HCT116 (cell line): ENCODE measurements at regions not wholly inside any gene's neighbourhood (a gene's known extent, or its start where the extent isn't known, plus 50 kb on each side); places are given as distances from the start of the nearest gene placed in this dataset.

Experiments
- ATAC-seq: fragments of 200-7000 bp; cut with Tn5 transposase; 2 replicates; pipeline ENCODE4 v1.9.1; 2020; ENCODE audit warnings: mild to moderate bottlenecking, moderate library complexity
- BruUV-seq: library from RNA; stranded (reverse); fragments of 400-500 nt; replicated peaks from 2 replicates; lab custom pipeline; 2021; lab: Mats Ljungman, UMichigan
- CTCF ChIA-PET: fragments of 300-600 bp; sonication (Branson Sonifier 250); formaldehyde crosslinking; loops from one replicate; lab custom pipeline; 2021; ENCODE audit warnings: antibody characterized with exemption; lab: Charles Lee
- POLR2A ChIA-PET: fragments of 300-600, 350-600 bp; sonication (Branson Sonifier 250); formaldehyde crosslinking; loops from one replicate; lab custom pipeline; 2021; ENCODE audit warnings: antibody characterized with exemption; lab: Charles Lee
- RAD21 ChIA-PET, 2 experiments: fragments of 300-600 bp; sonication (Branson Sonifier 250); formaldehyde crosslinking; loops; one replicate each; lab custom pipeline; 2023; ENCODE audit warnings: low total read pairs in 2 of 2; ENCODE audit not compliant: uncharacterized antibody in 2 of 2, unreplicated experiment in 2 of 2, low non-redundant PET in 1 of 2; lab: Charles Lee
- DNase-seq: peaks from one replicate; pipeline ENCODE4 v3.0.0-alpha.2; 2010; ENCODE audit warnings: low read depth, low spot score
- H2AFZ ChIP-seq: fragments of 200-600 bp; shearing (Covaris generic), sonication (generic); 2 replicates; pipeline ENCODE4 v1.6.1; 2017; ENCODE audit warnings: low read depth, mixed run types, mixed read lengths, antibody characterized with exemption, low read length; ENCODE audit not compliant: poor library complexity, severe bottlenecking
- H3K27ac ChIP-seq: 2 replicates; pipeline ENCODE4 v1.5.1; 2012; ENCODE audit warnings: low read depth, low read length
- H3K27me3 ChIP-seq: fragments of 200-600 bp; sonication (generic); 2 replicates; pipeline ENCODE4 v1.6.1; 2016; ENCODE audit warnings: mixed run types, low read length, mixed read lengths; ENCODE audit not compliant: insufficient read depth
- H3K36me3 ChIP-seq, 2 experiments: fragments of 200-500 bp in 1 of 2; fragments of 200-600 bp in 1 of 2; sonication (Bioruptor generic) in 1 of 2; sonication (generic) in 1 of 2; 2 replicates each; pipeline versions ENCODE4 v1.5.1 to v1.6.1; 2014 to 2016; ENCODE audit warnings: low read length in 2 of 2, inconsistent platforms in 1 of 2, mixed read lengths in 1 of 2, mixed run types in 1 of 2; ENCODE audit not compliant: insufficient read depth in 2 of 2, control insufficient read depth in 1 of 2
- H3K4me1 ChIP-seq, 2 experiments: fragments of 200-600 bp in 1 of 2; sonication (generic) in 1 of 2; 2 replicates each; pipeline versions ENCODE4 v1.5.1 to v1.6.1; 2012 to 2017; ENCODE audit warnings: low read length in 2 of 2, inconsistent platforms in 1 of 2, mild to moderate bottlenecking in 1 of 2, mixed read lengths in 1 of 2, mixed run types in 1 of 2, moderate library complexity in 1 of 2; ENCODE audit not compliant: insufficient read depth in 2 of 2, control insufficient read depth in 1 of 2
- H3K4me2 ChIP-seq: fragments of 200-600 bp; sonication (generic); 2 replicates; pipeline ENCODE4 v1.6.1; 2017; ENCODE audit warnings: mixed run types, low read length, mixed read lengths
- H3K4me3 ChIP-seq, 2 experiments: fragments of 200-600 bp in 1 of 2; sonication (generic) in 1 of 2; replicated peaks in 1 of 2; 2 replicates each; pipeline ENCODE4 v1.5.1; 2011 to 2016; ENCODE audit warnings: low read length in 2 of 2, control low read depth in 1 of 2, low read depth in 1 of 2, mild to moderate bottlenecking in 1 of 2, mixed read lengths in 1 of 2, mixed run types in 1 of 2
- H3K79me2 ChIP-seq: fragments of 200-600 bp; sonication (generic); 2 replicates; pipeline ENCODE4 v1.6.1; 2017; ENCODE audit warnings: mild to moderate bottlenecking, mixed run types, low read length, moderate library complexity, mixed read lengths; ENCODE audit not compliant: insufficient read depth
- H3K9ac ChIP-seq: fragments of 200-600 bp; sonication (generic); 2 replicates; pipeline ENCODE4 v1.6.1; 2016; ENCODE audit warnings: low read length, mixed read lengths
- H3K9me2 ChIP-seq: fragments of 200-600 bp; sonication (generic), shearing (Covaris generic); 2 replicates; pipeline ENCODE4 v1.6.1; 2017; ENCODE audit warnings: mixed run types, mild to moderate bottlenecking, moderate library complexity; ENCODE audit not compliant: insufficient read depth
- H3K9me3 ChIP-seq, 2 experiments: fragments of 200-500 bp in 1 of 2; fragments of 200-600 bp in 1 of 2; sonication (Bioruptor generic) in 1 of 2; sonication (generic) in 1 of 2; 2 replicates each; pipeline ENCODE4 v1.6.1; 2014 to 2017; ENCODE audit warnings: low read length in 2 of 2, mixed read lengths in 2 of 2, inconsistent platforms in 1 of 2, low read depth in 1 of 2, mild to moderate bottlenecking in 1 of 2, mixed run types in 1 of 2, moderate library complexity in 1 of 2; ENCODE audit not compliant: control insufficient read depth in 1 of 2, insufficient read depth in 1 of 2
- H4K20me1 ChIP-seq: fragments of 200-600 bp; sonication (generic), shearing (Covaris generic); 2 replicates; pipeline ENCODE4 v1.6.1; 2017; ENCODE audit warnings: mixed run types, mild to moderate bottlenecking, moderate library complexity; ENCODE audit not compliant: insufficient read depth
- CBX3 ChIP-seq: IDR thresholded peaks from 2 replicates; pipeline ENCODE4 v1.6.1; 2012; ENCODE audit warnings: low read depth
- EGR1 ChIP-seq: IDR thresholded peaks from 2 replicates; pipeline ENCODE4 v1.6.1; 2012; ENCODE audit warnings: low read depth
- ELF1 ChIP-seq: IDR thresholded peaks from 2 replicates; pipeline ENCODE4 v1.6.1; 2012; ENCODE audit warnings: low read depth, borderline replicate concordance
- EZH2 ChIP-seq: fragments of 200-600 bp; sonication (generic); IDR thresholded peaks from 2 replicates; pipeline ENCODE4 v1.6.1; 2017; ENCODE audit warnings: antibody characterized with exemption, mixed run types
- EZH2phosphoT487 ChIP-seq: fragments of 200-600 bp; IDR thresholded peaks from 2 replicates; pipeline ENCODE4 v1.6.1; 2018; ENCODE audit warnings: antibody characterized with exemption, borderline replicate concordance
- JUND ChIP-seq: IDR thresholded peaks from 2 replicates; pipeline ENCODE4 v1.6.1; 2012
- RAD21 ChIP-seq: IDR thresholded peaks from 2 replicates; pipeline ENCODE4 v1.6.1; 2012; ENCODE audit warnings: low read depth, mild to moderate bottlenecking
- SIN3A ChIP-seq: IDR thresholded peaks from 2 replicates; pipeline ENCODE4 v1.6.1; 2012; ENCODE audit warnings: low read depth
- SP1 ChIP-seq: IDR thresholded peaks from 2 replicates; pipeline ENCODE4 v1.6.1; 2012; ENCODE audit warnings: low read depth
- TCF7L2 ChIP-seq: IDR thresholded peaks from 2 replicates; pipeline ENCODE4 v1.7.0; 2011; ENCODE audit warnings: borderline replicate concordance, inconsistent platforms; ENCODE audit not compliant: insufficient read depth, insufficient read length; ENCODE audit errors: extremely low read depth
- YY1 ChIP-seq: IDR thresholded peaks from 2 replicates; pipeline ENCODE4 v1.6.1; 2011; ENCODE audit warnings: low read length, low read depth, moderate library complexity, mild to moderate bottlenecking; ENCODE audit not compliant: insufficient replicate concordance; ENCODE audit errors: extremely low read depth
- ZFX ChIP-seq: fragments of 450-650 bp; IDR thresholded peaks from 2 replicates; pipeline ENCODE4 v1.6.1; 2017
- intact Hi-C: fragments of 100-400 bp; cut with micrococcal nuclease; formaldehyde crosslinking; loops from 2 replicates; pipeline ENCODE4 v1.10.0; 2022
- TF ChIP-seq, protein P1 (sequence below): IDR thresholded peaks from 2 replicates; pipeline ENCODE4 v1.6.1; 2011; ENCODE audit warnings: mild to moderate bottlenecking, low read length, moderate library complexity; ENCODE audit not compliant: insufficient replicate concordance; ENCODE audit errors: extremely low read depth
- TF ChIP-seq, protein P2 (sequence below): IDR thresholded peaks from 2 replicates; pipeline ENCODE4 v1.6.1; 2012
- TF ChIP-seq, protein P3 (sequence below): IDR thresholded peaks from 2 replicates; pipeline ENCODE4 v1.6.1; 2012; ENCODE audit warnings: low read depth
- TF ChIP-seq, protein P4 (sequence below), 3 experiments: fragments of 200-600 bp in 1 of 3; sonication (generic) in 1 of 3; IDR thresholded peaks in 2 of 3; conservative IDR thresholded peaks in 1 of 3; 2 replicates each; pipeline ENCODE4 v1.5.1; 2012 to 2017; ENCODE audit warnings: low read depth in 2 of 3, low read length in 2 of 3, antibody characterized with exemption in 1 of 3, borderline replicate concordance in 1 of 3, control low read depth in 1 of 3, mild to moderate bottlenecking in 1 of 3, mixed read lengths in 1 of 3, mixed run types in 1 of 3, moderate library complexity in 1 of 3; ENCODE audit not compliant: insufficient read depth in 1 of 3
- TF ChIP-seq, protein P5 (sequence below): IDR thresholded peaks from 2 replicates; pipeline ENCODE4 v1.6.1; 2012

DNA sequence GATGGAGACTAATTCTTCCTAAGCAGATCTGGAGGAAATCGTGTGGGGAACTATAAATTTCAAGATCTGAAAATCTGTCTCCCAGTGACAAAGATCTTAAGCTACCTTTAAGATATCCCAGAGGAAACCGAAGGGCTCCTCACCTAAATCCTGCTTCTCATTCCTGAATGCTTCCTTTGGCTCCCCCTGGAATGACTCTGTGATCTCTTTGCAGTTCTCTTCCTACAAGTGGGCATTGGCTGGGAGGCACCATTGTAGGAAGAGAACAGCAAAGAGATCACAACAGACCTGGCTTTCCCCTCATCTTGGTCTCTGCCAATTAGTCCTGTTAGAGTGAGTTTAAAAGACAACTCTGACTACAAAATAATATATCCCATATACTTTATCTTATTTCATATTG is 70.0 kb upstream of the KCNH7 start:
- Histone ChIP-seq H3K79me2 (no peaks in the 10 kb centered on the region), H3K27me3 (peaks cover 5% of the 10 kb centered on the region; the same call in 1 of the 2 replicates), H4K20me1 (no peaks in the 10 kb centered on the region), H3K4me1 (no peaks in the 10 kb centered on the region), H3K27ac (no peak overlapping the region), H3K36me3 (no peaks in the 10 kb centered on the region), H2AFZ (no peak overlapping the region), H3K9me2 (no peaks in the 10 kb centered on the region), H3K4me3 (no peak overlapping the region), H3K9me3 (no peaks in the 10 kb centered on the region), H3K4me2 (no peak overlapping the region), H3K9ac (no peak overlapping the region)
- ChIA-PET RAD21 (no interaction called here), POLR2A (no interaction called here), CTCF (no interaction called here)
- no TSS peak for BruUV-seq
- no peak for ATAC-seq
- intact Hi-C loops: no loop called here
- TF ChIP-seq CBX3 (no peak), EGR1 (no peak), SP1 (no peak), TCF7L2 (no peak), SIN3A (no peak), ELF1 (no peak), EZH2 (no peak), ZFX (no peak), RAD21 (no peak), JUND (no peak), EZH2phosphoT487 (no peak), YY1 (no peak)
- TF ChIP-seq, protein P1, sequence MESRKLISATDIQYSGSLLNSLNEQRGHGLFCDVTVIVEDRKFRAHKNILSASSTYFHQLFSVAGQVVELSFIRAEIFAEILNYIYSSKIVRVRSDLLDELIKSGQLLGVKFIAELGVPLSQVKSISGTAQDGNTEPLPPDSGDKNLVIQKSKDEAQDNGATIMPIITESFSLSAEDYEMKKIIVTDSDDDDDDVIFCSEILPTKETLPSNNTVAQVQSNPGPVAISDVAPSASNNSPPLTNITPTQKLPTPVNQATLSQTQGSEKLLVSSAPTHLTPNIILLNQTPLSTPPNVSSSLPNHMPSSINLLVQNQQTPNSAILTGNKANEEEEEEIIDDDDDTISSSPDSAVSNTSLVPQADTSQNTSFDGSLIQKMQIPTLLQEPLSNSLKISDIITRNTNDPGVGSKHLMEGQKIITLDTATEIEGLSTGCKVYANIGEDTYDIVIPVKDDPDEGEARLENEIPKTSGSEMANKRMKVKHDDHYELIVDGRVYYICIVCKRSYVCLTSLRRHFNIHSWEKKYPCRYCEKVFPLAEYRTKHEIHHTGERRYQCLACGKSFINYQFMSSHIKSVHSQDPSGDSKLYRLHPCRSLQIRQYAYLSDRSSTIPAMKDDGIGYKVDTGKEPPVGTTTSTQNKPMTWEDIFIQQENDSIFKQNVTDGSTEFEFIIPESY: no peak
- TF ChIP-seq, protein P2, sequence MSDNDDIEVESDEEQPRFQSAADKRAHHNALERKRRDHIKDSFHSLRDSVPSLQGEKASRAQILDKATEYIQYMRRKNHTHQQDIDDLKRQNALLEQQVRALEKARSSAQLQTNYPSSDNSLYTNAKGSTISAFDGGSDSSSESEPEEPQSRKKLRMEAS: no peak
- TF ChIP-seq, protein P3, sequence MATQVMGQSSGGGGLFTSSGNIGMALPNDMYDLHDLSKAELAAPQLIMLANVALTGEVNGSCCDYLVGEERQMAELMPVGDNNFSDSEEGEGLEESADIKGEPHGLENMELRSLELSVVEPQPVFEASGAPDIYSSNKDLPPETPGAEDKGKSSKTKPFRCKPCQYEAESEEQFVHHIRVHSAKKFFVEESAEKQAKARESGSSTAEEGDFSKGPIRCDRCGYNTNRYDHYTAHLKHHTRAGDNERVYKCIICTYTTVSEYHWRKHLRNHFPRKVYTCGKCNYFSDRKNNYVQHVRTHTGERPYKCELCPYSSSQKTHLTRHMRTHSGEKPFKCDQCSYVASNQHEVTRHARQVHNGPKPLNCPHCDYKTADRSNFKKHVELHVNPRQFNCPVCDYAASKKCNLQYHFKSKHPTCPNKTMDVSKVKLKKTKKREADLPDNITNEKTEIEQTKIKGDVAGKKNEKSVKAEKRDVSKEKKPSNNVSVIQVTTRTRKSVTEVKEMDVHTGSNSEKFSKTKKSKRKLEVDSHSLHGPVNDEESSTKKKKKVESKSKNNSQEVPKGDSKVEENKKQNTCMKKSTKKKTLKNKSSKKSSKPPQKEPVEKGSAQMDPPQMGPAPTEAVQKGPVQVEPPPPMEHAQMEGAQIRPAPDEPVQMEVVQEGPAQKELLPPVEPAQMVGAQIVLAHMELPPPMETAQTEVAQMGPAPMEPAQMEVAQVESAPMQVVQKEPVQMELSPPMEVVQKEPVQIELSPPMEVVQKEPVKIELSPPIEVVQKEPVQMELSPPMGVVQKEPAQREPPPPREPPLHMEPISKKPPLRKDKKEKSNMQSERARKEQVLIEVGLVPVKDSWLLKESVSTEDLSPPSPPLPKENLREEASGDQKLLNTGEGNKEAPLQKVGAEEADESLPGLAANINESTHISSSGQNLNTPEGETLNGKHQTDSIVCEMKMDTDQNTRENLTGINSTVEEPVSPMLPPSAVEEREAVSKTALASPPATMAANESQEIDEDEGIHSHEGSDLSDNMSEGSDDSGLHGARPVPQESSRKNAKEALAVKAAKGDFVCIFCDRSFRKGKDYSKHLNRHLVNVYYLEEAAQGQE: no peak
- TF ChIP-seq, protein P4, sequence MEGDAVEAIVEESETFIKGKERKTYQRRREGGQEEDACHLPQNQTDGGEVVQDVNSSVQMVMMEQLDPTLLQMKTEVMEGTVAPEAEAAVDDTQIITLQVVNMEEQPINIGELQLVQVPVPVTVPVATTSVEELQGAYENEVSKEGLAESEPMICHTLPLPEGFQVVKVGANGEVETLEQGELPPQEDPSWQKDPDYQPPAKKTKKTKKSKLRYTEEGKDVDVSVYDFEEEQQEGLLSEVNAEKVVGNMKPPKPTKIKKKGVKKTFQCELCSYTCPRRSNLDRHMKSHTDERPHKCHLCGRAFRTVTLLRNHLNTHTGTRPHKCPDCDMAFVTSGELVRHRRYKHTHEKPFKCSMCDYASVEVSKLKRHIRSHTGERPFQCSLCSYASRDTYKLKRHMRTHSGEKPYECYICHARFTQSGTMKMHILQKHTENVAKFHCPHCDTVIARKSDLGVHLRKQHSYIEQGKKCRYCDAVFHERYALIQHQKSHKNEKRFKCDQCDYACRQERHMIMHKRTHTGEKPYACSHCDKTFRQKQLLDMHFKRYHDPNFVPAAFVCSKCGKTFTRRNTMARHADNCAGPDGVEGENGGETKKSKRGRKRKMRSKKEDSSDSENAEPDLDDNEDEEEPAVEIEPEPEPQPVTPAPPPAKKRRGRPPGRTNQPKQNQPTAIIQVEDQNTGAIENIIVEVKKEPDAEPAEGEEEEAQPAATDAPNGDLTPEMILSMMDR (IDR thresholded peaks at IDR 0.05 in 2 of 3, conservative IDR thresholded peaks at IDR 0.05 in 1 of 3; ENCODE audit: borderline replicate concordance in 1 of 3, insufficient read depth in 1 of 3, low read depth in 2 of 3, low read length in 2 of 3): no peak
- TF ChIP-seq, protein P5, sequence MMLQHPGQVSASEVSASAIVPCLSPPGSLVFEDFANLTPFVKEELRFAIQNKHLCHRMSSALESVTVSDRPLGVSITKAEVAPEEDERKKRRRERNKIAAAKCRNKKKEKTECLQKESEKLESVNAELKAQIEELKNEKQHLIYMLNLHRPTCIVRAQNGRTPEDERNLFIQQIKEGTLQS: no peak
- DNase-seq: no peak
